IMR-90 (cell line): ENCODE measurements at regions not wholly inside any gene's neighbourhood (a gene's known extent, or its start where the extent isn't known, plus 50 kb on each side); places are given as distances from the start of the nearest gene placed in this dataset.

Experiments
- BHLHE40 ChIP-seq: fragments of 150-350 bp; IDR thresholded peaks from 2 replicates; pipeline ENCODE4 v1.6.1; 2016; ENCODE audit warnings: mild to moderate bottlenecking, low read depth, low read length
- CEBPB ChIP-seq: IDR thresholded peaks from 2 replicates; pipeline ENCODE4 v1.6.1; 2012; ENCODE audit warnings: low read depth, low read length, improper control_type of control experiment
- POLR2A ChIP-seq: IDR thresholded peaks from 2 replicates; pipeline ENCODE4 v1.6.1; 2012; ENCODE audit warnings: mild to moderate bottlenecking, low read depth, low read length
- RAD21 ChIP-seq: IDR thresholded peaks from 2 replicates; pipeline ENCODE4 v1.6.1; 2012; ENCODE audit warnings: low read length, improper control_type of control experiment
- RCOR1 ChIP-seq: IDR thresholded peaks from 2 replicates; pipeline ENCODE4 v1.6.1; 2012; ENCODE audit warnings: mild to moderate bottlenecking, low read length, improper control_type of control experiment; ENCODE audit not compliant: insufficient replicate concordance
- RFX5 ChIP-seq: IDR thresholded peaks from 2 replicates; pipeline ENCODE4 v1.8.0; 2012; ENCODE audit warnings: low read depth, mild to moderate bottlenecking, low read length, moderate library complexity
- SMC3 ChIP-seq: fragments of 150-350 bp; IDR thresholded peaks from 2 replicates; pipeline ENCODE4 v1.6.1; 2016; ENCODE audit warnings: low read depth, mild to moderate bottlenecking, antibody characterized with exemption, low read length, moderate library complexity
- USF2 ChIP-seq: fragments of 150-350 bp; IDR thresholded peaks from 2 replicates; pipeline ENCODE4 v1.6.1; 2017; ENCODE audit warnings: mild to moderate bottlenecking, antibody characterized with exemption, low read length, low read depth
- TF ChIP-seq, protein P1 (sequence below): conservative IDR thresholded peaks from 2 replicates; pipeline ENCODE4 v1.5.1; 2012; ENCODE audit warnings: mild to moderate bottlenecking, low read depth, low read length, improper control_type of control experiment
- TF ChIP-seq, protein P2 (sequence below): fragments of 150-350 bp; IDR thresholded peaks from 2 replicates; pipeline ENCODE4 v1.6.1; 2016; ENCODE audit warnings: low read depth, mild to moderate bottlenecking, low read length, moderate library complexity, borderline replicate concordance

GRCh38 chr6:84618046-84618752 lies 146.2 kb downstream of the TBX18 start:
- TF ChIP-seq SMC3 (no peak), BHLHE40 (no peak), POLR2A (no peak), RAD21 (no peak), CEBPB (peak; percentile 52; the same call in 1 of the 2 replicates), RCOR1 (no peak), RFX5 (no peak), USF2 (no peak)
- TF ChIP-seq, protein P1, sequence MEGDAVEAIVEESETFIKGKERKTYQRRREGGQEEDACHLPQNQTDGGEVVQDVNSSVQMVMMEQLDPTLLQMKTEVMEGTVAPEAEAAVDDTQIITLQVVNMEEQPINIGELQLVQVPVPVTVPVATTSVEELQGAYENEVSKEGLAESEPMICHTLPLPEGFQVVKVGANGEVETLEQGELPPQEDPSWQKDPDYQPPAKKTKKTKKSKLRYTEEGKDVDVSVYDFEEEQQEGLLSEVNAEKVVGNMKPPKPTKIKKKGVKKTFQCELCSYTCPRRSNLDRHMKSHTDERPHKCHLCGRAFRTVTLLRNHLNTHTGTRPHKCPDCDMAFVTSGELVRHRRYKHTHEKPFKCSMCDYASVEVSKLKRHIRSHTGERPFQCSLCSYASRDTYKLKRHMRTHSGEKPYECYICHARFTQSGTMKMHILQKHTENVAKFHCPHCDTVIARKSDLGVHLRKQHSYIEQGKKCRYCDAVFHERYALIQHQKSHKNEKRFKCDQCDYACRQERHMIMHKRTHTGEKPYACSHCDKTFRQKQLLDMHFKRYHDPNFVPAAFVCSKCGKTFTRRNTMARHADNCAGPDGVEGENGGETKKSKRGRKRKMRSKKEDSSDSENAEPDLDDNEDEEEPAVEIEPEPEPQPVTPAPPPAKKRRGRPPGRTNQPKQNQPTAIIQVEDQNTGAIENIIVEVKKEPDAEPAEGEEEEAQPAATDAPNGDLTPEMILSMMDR, result no peak
- TF ChIP-seq, protein P2, sequence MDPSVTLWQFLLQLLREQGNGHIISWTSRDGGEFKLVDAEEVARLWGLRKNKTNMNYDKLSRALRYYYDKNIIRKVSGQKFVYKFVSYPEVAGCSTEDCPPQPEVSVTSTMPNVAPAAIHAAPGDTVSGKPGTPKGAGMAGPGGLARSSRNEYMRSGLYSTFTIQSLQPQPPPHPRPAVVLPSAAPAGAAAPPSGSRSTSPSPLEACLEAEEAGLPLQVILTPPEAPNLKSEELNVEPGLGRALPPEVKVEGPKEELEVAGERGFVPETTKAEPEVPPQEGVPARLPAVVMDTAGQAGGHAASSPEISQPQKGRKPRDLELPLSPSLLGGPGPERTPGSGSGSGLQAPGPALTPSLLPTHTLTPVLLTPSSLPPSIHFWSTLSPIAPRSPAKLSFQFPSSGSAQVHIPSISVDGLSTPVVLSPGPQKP, result no peak
